Limb (tissue), 2 donors: ENCODE measurements at regions not wholly inside any gene's neighbourhood (a gene's known extent, or its start where the extent isn't known, plus 50 kb on each side); places are given as distances from the start of the nearest gene placed in this dataset.
A peak's percentile ranks its signal among the peaks of the same experiment; 100 is the strongest.

ENCODE experiments used
- DNase-seq, 2 donors: peaks; one replicate each; pipeline ENCODE4 v3.0.0-alpha.2; 2016; ENCODE audit errors: extremely low spot score in 2 of 2

DNA sequence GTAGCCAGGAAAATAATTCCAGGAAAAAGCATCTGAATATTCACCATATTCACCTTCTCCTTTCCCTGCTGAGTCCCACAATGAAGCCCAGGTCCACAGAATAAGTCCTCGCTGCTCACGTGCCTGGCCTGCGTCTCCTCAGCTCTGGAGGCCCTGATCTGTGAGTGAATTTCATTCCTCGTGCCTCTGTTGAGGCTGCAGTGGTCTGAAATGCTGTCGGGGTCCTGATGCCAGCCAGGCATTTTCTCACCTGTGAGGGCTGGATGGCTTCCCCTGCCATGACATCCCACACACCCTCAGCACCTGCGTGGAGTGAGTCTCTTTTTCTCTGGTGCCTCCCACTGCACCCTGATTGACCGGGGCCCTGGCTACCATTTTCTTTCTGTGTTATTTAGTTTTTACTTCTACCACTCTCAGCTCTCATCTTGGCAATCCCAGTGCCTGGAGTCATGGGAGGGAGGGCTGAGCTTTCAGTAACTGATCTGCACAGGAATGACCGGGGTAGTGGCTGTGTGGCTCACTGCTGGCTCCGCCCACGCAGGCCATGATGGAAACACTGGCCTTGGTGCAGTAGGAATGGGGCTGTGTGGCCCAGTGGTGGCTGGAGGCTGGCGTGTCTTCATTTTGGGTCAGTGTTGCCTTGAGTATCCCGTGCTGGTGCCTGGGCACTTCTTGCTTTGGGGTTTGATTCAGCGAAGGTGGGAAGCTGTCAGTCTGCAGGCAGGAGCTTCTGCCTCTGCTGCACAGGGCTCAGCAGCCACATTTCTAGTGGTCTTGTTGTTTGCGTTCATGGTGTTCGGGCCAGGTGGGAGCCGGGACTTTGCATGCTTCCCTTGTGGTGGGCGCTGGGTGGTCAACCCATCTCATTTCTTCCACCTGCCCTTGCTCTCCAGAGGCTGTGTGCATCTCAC is 807.2 kb downstream of the TBC1D22A start:
- no peak for DNase-seq

DNA sequence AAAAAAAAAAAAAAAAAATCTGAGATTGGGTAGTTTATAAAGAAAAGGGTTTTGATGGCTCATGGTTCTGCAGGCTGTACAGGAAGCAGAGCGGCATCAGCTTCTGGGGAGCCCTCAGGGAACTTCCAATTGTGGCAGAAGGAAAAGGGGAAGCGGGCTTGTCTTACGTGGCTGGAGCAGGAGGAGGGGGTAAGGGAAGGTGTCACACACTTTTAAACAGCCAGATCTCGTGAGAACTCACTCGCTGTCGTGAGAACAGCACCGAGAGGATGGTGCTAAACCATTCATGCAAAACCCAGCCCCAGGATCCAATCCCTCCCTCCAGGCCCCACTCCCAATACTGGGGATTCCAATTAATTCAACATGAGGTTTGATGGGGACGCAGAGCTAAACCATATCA is 806.2 kb downstream of the TBC1D22A start:
- no peak for DNase-seq

DNA sequence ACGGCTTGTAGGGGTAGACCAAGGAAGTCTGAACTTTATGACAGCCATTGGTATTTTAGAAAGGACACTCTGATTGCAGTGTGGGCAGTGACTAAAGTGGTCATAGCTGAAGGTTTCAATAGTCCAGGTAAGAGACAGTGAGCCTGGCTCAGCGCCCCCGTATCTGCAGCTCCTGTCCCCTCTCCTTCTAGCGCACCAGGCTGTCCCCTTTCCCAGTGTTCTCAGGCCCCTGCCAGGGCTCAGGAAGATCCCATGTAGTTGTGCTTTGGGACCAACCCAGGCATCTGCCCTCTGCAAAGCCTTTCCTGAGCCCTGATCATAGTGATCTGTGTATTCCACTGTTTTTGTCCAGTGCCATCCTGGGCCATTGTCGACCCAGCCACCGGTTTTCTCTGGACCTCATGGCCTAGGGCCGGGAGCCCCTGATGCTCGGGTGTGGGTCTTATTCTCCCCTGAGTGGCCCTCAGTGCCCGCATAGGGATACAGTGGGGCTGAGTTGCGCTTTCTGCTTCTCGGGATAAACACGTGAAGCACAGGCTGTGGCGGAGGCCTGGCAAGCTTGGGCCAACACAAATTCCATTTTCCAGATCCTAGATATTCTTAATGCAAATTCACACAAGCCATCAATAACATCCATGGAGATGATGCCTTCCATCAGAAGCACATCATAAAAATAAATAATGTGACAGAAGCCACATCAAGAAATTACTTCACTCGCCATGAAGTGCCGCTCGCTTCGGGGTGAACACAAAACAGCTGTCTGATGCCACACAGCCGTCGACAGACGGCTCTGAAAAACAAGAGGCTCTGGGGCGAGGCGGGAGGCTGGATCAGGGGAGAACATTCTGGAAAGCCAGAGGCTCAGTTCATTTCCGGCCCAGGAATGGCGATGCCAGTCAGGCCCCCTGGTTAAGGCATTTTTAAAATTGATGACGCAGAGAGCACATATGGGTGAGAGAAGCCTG is 805.0 kb downstream of the TBC1D22A start:
- no peak for DNase-seq

DNA sequence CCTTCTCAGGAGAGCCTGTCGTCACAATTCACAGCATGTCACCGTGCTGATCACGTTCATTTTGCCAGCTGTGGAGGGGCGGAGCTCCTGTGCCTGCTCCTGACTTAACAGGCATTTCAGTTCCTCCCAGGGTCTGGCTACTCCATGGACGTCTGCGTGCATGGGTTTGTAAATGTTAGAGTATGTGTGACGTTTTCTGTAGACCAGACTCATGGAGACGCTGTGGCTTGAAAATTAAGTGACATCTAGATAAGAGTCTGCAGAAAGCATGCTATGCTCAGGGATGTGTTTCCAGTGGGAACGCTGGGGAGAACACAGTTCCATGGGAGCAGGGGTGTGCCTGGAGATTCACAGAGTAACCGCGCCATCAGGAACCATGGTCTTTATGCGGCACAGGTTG is 804.0 kb downstream of the TBC1D22A start:
- DNase-seq, result no peak

DNA sequence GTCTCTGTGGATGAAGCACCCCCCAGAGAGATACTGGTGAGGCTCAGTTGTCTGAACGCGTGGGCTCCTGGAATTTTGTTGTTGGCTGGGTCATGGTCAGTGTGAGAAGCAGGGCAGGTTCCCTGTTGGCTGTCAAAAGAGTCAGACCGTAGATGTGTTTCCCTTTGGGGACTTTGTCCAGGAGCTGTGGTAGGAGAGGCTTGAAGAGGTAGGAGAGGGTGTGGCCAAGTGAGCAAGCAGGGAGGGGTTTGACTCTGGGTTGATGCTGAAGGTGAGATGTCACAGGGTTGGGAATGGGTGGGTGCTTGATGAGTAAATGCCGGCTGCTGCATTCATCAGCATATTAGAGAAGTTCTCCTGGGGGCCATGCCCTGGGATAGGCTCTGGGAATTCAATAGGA is 803.2 kb downstream of the TBC1D22A start:
- no peak for DNase-seq

DNA sequence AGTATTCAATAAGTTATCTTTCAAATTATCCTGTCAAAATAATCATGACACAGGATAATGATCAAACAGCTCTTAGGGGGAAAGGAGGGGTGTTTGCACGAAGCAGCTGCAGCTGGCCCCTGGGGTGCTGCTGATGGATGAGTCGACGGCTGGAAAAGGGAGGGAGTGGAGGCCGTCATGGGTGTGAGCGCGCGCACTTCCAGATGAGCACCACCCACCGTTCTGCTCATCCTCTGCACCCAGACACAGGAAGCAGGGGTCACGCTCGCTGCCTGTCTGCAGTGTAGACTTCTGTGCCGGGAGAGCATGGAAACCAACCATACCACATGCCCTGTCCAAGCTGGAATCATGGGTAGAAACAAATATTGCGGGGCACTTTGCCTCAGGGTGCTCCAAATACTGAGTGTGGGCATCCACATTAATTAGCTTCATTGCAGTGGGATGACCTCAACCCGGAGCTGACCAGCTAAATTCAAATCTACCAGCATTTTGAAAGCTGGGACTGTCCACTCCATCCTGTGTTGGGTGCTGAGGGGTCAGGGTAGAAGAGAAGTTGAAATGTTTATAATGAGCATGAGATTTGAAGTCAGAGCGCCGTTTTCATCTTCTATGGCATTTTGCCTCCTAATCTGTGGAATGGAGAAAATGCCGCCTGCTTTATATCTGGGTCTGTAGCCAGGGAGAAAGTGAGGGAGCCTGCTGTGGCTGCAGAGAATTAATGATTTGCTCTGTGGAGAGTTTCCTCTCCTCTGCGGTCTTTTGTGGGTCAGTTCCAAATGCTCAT is 802.4 kb downstream of the TBC1D22A start:
- peak in 1 of 2 donors; percentile 8 for DNase-seq

DNA sequence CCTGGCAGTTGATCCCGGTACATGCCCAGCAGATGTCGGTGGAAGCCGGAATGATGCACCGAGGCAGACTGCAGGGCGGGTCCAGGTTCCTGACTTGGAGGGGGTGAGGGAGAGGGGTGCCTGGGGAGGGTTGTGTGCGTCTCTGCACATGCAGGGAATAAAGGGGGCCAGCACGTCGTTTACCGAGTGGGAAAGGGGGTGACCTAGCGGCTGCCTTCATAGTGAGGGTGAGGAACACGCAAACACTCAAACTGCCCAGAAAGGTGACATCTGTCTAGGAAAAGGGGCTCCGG is 801.7 kb downstream of the TBC1D22A start:
- DNase-seq, result no peak

DNA sequence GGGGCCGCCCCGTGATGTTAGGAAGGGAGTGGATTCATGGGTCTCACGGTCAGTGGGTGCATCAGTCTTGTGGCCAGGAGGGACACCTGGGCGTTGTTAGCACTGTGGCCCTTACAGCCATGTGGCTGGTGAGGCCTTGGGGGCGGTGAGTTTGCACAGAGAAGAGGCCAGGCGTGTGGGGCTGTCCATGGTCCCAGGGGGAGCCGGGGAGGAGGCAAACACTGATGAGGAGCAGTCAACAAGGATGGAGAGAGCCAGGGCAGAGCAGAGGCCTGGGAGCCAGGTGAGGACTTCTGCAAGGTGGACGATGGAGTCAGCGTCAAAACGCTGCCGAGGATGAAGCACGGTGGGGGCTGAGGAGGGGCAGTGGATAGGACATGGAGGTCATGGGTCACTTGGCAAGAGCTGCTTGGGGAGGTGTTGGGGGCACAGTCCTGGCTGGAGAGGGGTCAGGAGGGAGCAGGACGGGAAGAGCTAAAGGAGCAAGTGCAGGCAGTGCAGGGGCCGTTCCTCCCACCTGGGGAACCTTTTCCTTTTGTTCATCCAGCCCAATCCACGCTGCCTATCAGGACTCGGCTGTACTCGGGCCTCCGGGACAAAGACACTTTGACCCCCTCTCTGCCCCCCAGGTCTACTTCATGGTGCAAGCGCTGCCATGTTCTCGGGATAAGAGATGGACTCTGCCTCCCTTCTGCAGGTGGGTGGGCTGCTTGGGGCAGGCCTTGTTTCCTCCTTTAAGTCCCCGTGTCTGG is 801.1 kb downstream of the TBC1D22A start:
- DNase-seq, result no peak

DNA sequence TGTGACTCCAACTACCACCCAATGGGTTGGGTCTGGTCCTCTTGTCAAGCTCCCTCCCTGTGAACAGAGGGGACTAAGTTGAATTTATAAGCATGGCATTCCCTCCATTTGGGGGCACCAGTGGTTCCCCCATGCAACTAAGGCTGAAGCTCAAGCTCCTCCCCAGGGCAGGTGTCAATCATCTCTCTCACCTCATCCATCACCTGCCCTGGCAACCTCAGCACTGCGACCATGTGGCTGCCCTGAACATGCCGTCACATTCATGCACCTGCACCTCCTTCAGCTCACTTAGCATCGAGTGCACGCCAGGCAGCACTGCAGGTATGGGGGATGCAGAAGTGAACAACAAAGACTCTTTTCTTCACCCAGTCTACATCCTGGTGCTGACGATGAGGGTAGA is 799.3 kb downstream of the TBC1D22A start:
- DNase-seq, result no peak

DNA sequence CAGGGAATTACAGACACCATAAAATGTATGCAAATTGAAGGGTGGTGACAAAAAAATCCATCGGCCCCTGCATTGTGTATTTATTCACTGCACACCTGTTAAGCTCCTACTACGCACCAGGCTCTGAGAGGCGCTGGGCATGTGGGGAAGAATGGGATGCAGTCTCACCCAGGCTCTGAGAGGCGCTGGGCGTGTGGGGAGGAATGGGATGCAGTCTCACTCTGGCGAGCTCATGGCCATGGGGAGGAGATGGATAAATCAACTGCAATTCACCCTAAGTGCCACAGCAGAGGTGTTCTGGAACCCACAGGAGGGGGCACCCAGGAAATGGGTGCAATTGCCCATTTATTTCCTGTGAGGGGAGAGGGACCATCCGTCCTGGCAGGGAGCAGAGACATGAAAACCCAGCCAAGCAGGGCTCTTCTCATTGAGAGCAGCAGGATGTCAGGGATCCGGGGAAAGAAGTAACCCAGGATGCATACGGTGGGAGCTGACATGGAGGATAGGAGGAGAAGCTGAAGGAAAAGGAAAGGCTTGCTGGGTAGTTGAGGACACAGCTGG is 798.7 kb downstream of the TBC1D22A start:
- DNase-seq, result no peak

DNA sequence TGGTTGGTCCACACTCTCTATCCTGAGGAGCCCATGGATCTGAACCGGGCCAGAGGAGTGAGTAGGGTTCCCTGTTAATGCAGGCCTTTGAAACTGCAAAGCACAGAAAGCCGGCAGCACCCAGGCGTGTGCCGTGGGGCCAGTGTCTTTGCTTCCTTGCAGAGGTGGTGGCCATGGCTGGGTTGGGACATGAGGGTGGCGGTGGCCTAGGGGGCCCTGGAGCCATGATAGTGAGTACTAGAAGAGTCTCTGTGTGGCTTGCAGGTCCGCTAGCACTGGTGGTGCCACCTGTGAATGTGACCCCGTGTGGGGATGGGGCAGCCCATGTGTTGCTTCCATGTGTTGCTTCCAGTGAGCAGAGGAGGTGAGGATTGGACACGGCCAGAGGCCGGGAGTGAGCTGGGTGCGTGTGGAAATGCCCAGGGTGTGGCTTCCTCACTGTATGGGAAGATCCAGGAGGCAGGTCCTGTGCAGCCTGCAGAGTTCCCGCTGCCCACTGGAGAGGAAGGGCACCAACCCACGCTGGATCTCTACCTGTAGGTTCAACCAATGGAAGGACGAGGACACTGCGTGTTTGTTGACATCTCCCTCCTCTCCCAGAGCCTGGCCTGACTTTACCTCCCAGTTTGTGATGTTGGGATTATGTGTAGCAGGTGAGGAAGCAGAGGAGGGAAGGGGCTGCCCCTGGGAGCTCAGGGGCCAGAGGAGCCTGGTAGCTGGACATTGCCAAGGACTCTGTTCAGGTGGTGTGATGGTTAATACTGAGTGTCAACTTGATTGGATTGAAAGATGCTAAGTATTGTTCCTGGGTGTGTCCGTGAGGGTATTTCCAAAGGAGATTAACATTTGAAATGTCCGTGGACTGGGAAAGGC is 796.6 kb downstream of the TBC1D22A start:
- no peak for DNase-seq

DNA sequence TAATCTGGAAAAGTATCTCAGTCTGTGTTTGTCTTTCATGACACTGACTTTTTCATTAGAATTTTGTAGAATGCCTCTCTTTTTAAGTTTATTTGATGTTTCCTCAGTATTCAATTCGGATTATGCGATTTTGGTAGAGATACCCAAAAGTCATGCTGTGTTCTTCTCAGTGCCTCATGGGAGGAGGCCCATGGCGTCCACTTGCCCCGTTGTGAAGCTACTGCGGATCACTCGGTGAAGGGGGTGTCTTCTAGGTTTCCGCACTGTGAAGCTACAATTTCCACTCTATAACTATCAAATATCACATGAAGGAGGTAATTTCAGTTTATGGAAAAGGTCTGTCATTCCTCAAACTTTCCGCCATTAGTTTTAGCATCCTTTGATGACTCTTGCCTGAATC is 794.0 kb downstream of the TBC1D22A start:
- DNase-seq, result no peak

DNA sequence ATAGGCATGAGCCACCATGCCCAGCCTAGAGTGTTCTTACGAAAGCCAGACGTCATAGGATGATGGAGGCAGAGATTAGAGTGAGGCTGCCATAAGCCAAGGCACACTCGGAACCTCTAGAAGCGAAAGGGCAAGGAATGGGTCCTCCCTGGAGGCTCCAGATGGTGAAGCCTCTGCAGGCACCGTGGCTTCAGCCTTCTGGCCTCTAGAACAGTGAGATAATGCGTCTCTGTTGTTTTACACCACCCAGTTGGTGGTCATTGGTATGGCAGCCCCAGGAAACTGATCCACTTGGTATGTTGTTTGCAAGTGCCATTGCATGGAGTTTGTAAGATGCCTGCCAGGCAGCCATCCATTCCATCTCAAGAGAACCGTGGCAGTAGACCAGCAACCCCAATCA is 791.0 kb downstream of the TBC1D22A start:
- DNase-seq, result no peak

DNA sequence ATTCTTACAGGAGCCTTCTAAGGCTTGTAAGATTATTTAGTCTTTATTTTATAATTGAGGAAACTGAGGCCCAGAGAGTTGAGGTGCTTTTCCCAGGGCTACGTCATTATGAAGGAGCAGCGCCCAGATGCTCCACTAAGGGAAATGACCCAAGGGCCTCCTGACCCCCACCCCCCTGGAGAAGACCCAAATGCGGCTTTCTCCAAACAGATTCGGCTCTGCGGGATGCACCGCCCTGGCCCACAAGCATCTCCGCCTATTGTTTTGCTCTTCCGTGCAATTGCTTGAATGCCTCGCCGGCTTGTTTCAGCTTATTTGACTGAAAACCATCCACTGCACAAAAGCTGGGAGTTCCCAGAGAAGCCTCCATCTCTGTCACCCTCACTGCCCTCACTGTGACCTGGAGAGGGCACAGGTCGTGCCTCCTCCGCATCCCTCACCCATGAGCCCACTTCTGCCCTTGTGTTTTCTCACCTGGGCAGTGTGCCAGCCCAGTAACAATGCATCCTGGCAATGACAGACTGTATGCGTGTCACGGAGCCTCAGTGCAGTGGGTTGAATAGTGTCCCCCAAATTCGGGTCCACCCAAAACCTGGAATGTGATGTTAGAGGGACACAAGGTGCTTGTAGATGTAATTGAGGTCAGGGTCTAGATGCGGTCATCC is 790.2 kb downstream of the TBC1D22A start:
- DNase-seq, result no peak

DNA sequence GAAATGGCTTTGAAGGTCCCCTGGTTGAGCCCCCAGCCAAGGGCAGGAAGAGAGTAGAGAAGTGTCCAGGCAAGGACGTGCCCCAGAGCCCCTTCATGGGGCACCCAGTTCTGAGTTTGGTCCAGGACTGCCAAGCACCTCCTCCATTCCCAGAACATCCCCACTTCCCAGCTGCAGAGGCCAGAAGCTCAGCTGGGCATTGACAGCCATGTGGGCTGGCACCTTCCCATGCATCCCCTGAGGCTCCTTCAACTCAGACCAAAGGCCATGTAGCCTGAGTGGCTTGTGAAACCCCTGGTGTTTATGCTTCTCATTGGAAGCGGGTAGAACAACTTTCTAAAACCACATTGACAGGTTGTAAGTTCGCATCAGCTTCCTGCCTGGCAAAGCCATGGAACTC is 789.6 kb downstream of the TBC1D22A start:
- DNase-seq, result no peak

DNA sequence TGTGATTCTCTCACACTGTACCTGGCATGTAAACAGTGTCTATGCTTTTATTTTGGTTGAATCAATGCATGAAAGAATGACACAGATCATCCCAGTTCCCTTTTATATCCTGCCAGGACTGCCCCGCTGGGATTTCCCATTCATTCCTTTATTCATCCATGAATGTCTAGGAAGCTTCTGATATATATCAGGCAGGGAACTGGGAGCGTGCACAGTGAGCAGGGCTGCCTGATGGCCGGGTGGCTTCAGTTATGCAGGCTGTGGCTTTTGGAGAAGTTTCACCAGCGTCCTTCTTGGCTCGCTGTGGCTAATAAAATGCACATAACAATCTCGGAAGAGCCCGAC is 789.0 kb downstream of the TBC1D22A start:
- DNase-seq, result no peak

DNA sequence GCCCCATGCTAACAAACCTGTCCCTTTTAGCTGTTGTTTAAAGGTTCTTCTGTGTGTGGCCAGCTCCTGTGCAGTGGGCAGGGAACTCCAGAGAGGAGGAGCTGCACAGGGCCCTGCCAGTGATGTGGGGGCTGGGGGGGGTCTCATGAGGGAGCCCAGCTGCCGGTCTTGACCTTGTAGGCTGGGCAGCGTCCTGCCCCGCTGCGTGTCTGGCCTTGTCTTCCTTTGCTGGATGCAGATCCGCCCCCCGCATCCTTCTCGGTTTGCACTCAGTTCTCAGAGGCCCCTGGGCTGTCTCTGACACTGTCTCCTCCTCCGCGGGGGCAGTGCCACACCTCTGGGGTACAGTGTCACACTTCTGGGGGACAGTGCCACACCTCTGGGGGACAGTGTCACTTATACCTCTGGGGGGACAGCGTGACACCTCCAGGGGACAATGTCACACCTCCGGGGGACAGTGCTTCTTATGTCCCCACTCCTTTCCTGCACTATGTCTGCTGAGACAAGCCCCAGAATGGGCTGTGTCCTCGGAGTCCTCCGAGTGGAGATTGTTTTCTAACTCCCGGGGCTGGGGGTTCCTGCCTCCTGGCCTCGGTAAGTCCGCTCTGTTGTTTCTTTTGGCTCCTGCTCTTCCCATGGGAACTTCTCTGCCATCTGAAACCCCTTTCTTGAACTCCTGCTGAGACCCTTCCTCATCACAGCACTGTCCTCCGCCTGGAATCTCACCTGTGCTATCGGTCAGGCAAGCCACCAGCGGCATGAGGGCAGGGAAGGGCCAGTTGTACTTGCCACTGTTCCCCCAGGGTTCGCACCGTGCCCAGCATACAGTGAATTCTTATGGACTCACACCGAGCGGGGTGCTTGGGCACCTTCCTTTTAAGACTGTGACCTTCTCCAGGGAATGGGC is 788.3 kb downstream of the TBC1D22A start:
- DNase-seq, result no peak

DNA sequence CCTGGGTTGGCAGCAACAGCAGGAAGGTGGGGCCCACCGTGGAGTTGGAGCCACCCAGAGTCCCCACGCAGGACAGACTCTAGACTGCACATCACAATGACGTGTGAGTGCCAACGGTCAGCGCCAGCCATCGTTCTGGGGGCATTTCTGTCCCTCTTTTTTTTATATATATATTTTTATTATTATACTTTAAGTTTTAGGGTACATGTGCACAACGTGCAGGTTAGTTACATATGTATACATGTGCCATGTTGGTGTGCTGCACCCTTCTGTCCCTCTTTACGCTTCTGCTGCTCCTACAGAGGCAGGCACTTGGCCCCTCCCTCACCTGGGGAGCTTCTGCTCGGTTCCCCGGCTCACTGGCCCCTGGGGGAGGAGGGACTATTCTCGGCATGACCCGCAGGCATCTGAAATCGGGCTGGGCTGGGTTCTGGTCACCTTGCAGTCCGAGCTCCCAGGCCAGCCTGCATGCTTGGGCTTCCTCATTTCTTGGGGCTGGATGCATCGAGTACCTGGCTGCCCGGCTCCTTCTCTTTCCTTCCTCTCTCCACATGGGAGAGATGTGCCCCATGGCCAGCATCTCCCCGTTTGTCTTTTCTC is 787.4 kb downstream of the TBC1D22A start:
- DNase-seq, result no peak
